Osteoblast (primary cell): ENCODE measurements at regions not wholly inside any gene's neighbourhood (a gene's known extent, or its start where the extent isn't known, plus 50 kb on each side); places are given as distances from the start of the nearest gene placed in this dataset.

Experiments used
- DNase-seq: peaks from one replicate; pipeline ENCODE4 v3.0.0; 2011; ENCODE audit warnings: low spot score, mixed read lengths; ENCODE audit not compliant: insufficient read length; ENCODE audit errors: missing footprints
- H2AFZ ChIP-seq: 2 replicates; pipeline ENCODE4 v1.6.0; 2011; ENCODE audit warnings: mild to moderate bottlenecking, low read length
- H3K27ac ChIP-seq: 2 replicates; pipeline ENCODE4 v1.5.1; 2011; ENCODE audit warnings: mild to moderate bottlenecking, low read depth, low read length, moderate library complexity
- H3K27me3 ChIP-seq: 2 replicates; pipeline ENCODE4 v1.6.0; 2012; ENCODE audit warnings: mild to moderate bottlenecking, control low read depth, inconsistent platforms, low read length, moderate library complexity; ENCODE audit not compliant: insufficient read depth
- H3K36me3 ChIP-seq: 2 replicates; pipeline ENCODE4 v1.5.1; 2011; ENCODE audit warnings: mild to moderate bottlenecking, low read length, control low read depth, moderate library complexity; ENCODE audit not compliant: insufficient read depth
- H3K4me1 ChIP-seq: 2 replicates; pipeline ENCODE4 v1.5.1; 2011; ENCODE audit warnings: mild to moderate bottlenecking, low read length, control low read depth, moderate library complexity; ENCODE audit not compliant: insufficient read depth
- H3K4me2 ChIP-seq: 2 replicates; pipeline ENCODE4 v1.6.0; 2011; ENCODE audit warnings: mild to moderate bottlenecking, low read length; ENCODE audit not compliant: insufficient read depth
- H3K4me3 ChIP-seq: fragments of 200-600 bp; sonication (generic); 3 replicates; pipeline ENCODE4 v1.5.1; 2012; ENCODE audit warnings: mild to moderate bottlenecking, low read length, inconsistent platforms; ENCODE audit not compliant: insufficient read depth
- H3K79me2 ChIP-seq: 2 replicates; pipeline ENCODE4 v1.6.0; 2012; ENCODE audit warnings: mild to moderate bottlenecking, low read length, control low read depth, inconsistent platforms; ENCODE audit not compliant: insufficient read depth
- H3K9me3 ChIP-seq: 2 replicates; pipeline ENCODE4 v1.5.1; 2011; ENCODE audit warnings: low read depth, low read length, control low read depth
- H4K20me1 ChIP-seq: 2 replicates; pipeline ENCODE4 v1.6.0; 2012; ENCODE audit warnings: mild to moderate bottlenecking, low read length, control low read depth; ENCODE audit not compliant: insufficient read depth
- CTCF ChIP-seq: IDR thresholded peaks from 2 replicates; pipeline ENCODE4 v1.5.1; 2011; ENCODE audit warnings: mild to moderate bottlenecking, low read depth, low read length, moderate library complexity; ENCODE audit errors: extremely low read depth

- DNase-seq, result no peak
- TF ChIP-seq CTCF, result no peak
- H3K27ac ChIP-seq, result no peak overlapping the region
- no peaks in the 10 kb centered on the region for H3K36me3 ChIP-seq
- H3K79me2 ChIP-seq, result no peaks in the 10 kb centered on the region
- H3K27me3 ChIP-seq, result no peaks in the 10 kb centered on the region
- H2AFZ ChIP-seq, result no peak overlapping the region
- no peak overlapping the region for H3K4me3 ChIP-seq
- H3K9me3 ChIP-seq, result no peaks in the 10 kb centered on the region
- no peak overlapping the region for H3K4me2 ChIP-seq
- H4K20me1 ChIP-seq, result no peaks in the 10 kb centered on the region
- H3K4me1 ChIP-seq, result no peaks in the 10 kb centered on the region
These were observed 136.0 kb upstream of the NPY2R start for GRCh38 chr4:155072417-155072816.

GRCh38 chr4:155073852-155074251 is 134.6 kb upstream of the NPY2R start:
- no peaks in the 10 kb centered on the region for H3K4me1 ChIP-seq
- no peak overlapping the region for H2AFZ ChIP-seq
- H3K4me3 ChIP-seq, result no peak overlapping the region
- H3K79me2 ChIP-seq, result no peaks in the 10 kb centered on the region
- TF ChIP-seq CTCF, result no peak
- no peaks in the 10 kb centered on the region for H3K36me3 ChIP-seq
- no peaks in the 10 kb centered on the region for H4K20me1 ChIP-seq
- no peaks in the 10 kb centered on the region for H3K9me3 ChIP-seq
- no peak overlapping the region for H3K27ac ChIP-seq
- no peaks in the 10 kb centered on the region for H3K27me3 ChIP-seq
- DNase-seq, result peak; percentile 59
- H3K4me2 ChIP-seq, result peak overlapping the region; percentile 19

GRCh38 chr4:155076256-155076785 is 132.1 kb upstream of the NPY2R start:
- no peak for DNase-seq
- no peak overlapping the region for H3K4me2 ChIP-seq
- H3K36me3 ChIP-seq, result no peaks in the 10 kb centered on the region
- H3K4me3 ChIP-seq, result no peak overlapping the region
- no peak overlapping the region for H2AFZ ChIP-seq
- no peaks in the 10 kb centered on the region for H3K79me2 ChIP-seq
- H3K27me3 ChIP-seq, result no peaks in the 10 kb centered on the region
- no peaks in the 10 kb centered on the region for H3K9me3 ChIP-seq
- TF ChIP-seq CTCF, result no peak
- H3K4me1 ChIP-seq, result peaks cover 8% of the 10 kb centered on the region
- H4K20me1 ChIP-seq, result no peaks in the 10 kb centered on the region
- H3K27ac ChIP-seq, result no peak overlapping the region

- TF ChIP-seq CTCF, result no peak
- peaks cover 8% of the 10 kb centered on the region for H3K4me1 ChIP-seq
- no peaks in the 10 kb centered on the region for H3K79me2 ChIP-seq
- H3K4me3 ChIP-seq, result no peak overlapping the region
- H4K20me1 ChIP-seq, result no peaks in the 10 kb centered on the region
- no peak overlapping the region for H2AFZ ChIP-seq
- no peak overlapping the region for H3K27ac ChIP-seq
- no peak for DNase-seq
- H3K4me2 ChIP-seq, result no peak overlapping the region
- no peaks in the 10 kb centered on the region for H3K9me3 ChIP-seq
- no peaks in the 10 kb centered on the region for H3K27me3 ChIP-seq
- H3K36me3 ChIP-seq, result no peaks in the 10 kb centered on the region
These were observed 130.8 kb upstream of the NPY2R start for GRCh38 chr4:155077452-155078229.
